ENCODE measurements at regions not wholly inside any gene's neighbourhood (a gene's known extent, or its start where the extent isn't known, plus 50 kb on each side); places are given as distances from the start of the nearest gene placed in this dataset.

GRCh38 chr17:62913991-62914570, 52.0 kb upstream of the TANC2 start:
- DNase-seq (ENCODE audit: low read depth in 2 of 2): no peak

- no peak for DNase-seq (ENCODE audit: low read depth in 2 of 2)
Measured at GRCh38 chr17:62912363-62912762, 53.7 kb upstream of the TANC2 start.

DNA sequence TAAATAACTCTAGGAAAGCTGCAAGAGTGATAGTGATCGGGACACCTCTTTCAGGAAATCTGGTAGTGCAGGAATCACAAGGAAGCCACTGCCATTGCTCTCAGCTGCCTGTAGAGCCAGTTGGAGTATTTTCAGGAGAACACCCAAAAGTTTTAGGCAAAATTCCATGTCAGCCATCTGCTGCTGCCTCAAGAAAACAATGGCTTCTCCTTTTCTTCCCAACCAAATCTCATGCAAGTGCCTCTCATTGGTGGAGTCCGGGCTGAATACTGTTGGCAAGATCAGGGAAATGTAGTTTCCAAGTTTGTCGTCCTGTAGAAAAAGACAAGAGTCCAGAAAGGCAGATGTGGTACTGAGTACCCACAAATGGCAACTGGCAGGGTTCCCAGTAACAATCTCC, 54.9 kb upstream of the TANC2 start:
- DNase-seq (ENCODE audit: low read depth in 2 of 2): no peak

DNA sequence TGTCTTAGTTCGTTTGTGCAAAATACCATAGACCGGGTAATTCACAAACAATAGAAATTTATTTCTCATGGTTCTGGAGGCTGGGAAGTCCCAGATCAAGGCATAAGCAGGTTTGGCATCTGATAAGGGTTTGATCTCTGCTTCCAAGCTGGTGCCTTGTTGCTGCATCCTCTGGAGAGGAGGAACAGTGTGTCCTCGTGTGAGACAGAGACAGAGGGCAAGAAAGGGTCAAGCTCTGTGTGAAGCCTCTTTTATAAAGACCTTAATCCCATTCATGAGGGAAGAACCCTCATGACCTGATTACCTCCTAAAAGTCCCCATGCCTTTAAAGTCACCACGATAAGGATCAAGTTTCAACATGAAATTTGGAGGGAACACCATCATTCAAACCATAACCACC, 55.8 kb upstream of the TANC2 start:
- no peak for DNase-seq (ENCODE audit: low read depth in 2 of 2)

GRCh38 chr17:62907961-62908360, 58.1 kb upstream of the TANC2 start:
- DNase-seq (ENCODE audit: low read depth in 2 of 2): no peak

DNA sequence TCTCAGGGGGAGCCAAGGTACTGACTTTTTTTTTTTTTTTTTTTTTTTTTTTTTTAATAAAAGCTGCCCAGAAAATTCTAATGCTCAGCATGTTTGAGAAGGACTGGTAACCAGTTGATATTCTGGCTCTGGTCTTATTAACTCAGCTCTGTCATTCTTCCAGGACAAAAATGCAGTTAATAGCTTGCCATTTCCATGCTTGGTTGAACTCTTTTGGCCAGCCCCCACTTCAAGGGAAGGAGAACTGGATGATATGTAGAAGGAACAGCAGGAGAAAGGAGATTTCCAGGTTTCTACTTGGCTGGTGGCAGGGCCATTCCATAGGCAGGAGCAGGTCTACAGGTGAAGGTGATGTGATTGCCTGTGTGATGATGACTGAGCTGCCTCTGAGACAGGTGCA, 59.2 kb upstream of the TANC2 start:
- DNase-seq (ENCODE audit: low read depth in 2 of 2): no peak

- no peak for DNase-seq (ENCODE audit: low read depth in 2 of 2)
Measured at GRCh38 chr17:62905233-62905632, 60.8 kb upstream of the TANC2 start.

DNA sequence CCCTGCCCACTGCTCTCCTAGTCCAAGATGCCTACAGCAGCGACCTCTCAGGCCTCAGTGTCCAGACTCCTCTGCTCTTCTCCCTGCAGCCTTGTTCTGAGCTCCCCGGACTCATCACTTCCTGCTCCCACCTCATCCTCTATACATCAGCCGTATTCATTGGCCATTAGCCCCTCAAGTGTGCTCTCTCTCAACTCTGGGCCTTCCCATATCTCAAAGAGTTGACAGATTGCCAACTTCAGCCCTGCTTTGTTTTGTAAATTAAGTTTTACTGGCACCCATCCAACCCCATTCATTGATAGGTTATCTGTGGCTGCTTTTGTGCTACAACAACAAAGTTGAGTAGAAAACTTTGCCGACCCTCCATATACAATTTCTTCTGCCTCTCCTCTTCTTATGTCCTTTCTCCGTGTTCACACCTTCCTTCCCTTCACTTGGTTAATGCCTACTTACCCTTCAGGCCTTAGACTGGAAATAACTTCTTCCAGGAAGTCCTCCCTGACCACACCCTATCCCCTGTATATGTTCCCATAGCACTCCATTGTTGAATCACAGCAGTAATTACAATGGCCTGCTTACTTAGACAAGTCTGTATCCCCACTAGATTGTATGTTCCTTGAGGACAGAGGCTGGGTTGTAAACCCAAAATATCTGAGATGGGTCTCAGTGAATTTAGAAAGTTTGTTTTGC, 63.4 kb upstream of the TANC2 start:
- DNase-seq (ENCODE audit: low read depth in 2 of 2): peak; percentile 12 to 31

- DNase-seq (ENCODE audit: low read depth in 2 of 2): no peak
Measured at GRCh38 chr17:62901544-62901943, 64.5 kb upstream of the TANC2 start.

DNA sequence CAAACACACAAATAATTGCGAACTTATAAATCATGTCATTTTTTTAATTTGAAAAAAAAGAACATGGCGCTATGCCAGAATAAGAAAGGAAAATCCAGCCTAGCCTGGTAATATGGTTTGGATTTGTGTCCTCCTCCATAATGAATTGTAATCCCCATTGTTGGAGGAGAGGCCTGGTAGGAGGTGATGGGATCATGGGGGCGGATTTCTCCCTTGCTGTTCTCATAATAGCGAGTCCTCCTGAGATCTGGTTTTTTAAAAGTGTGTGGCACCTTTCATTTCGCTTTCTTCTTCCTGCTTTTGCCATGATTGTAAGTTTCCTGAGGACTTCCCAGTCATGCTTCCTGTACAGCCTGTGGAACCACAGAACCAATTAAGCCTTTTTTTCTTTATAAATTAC, 65.9 kb upstream of the TANC2 start:
- no peak for DNase-seq (ENCODE audit: low read depth in 2 of 2)

- no peak for DNase-seq (ENCODE audit: low read depth in 2 of 2)
Measured at GRCh38 chr17:62899361-62899760, 66.7 kb upstream of the TANC2 start.

DNA sequence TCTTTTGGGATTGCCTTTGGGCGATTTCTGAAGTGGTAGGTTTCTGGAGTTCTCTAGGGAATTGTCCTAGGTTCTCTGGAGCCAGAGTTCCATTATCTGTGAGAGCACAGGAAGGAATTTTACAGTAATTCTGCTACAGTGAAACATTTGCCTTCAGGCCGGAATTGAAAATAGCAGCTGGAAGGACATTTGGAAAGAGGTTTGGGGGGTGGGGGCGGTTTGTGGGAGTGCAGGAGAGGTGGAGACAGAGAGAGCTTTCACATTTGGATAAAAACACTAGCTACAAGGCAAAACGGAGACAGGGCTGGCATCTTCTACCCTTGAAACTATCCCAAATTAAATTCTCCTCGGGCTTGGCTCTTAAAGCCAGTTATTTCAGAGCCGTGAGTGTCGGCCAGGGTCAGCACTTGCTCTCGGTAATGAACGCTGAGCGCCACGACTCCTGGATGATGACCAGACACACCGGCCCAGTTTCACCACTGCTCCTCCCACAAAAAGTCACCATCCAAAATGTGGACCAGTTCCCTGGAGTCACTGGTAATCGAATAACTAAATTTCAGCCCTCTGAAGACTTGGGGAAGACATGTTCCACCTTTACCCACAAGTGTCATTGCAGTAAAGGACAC, 67.7 kb upstream of the TANC2 start:
- peak; percentile 13 to 80 for DNase-seq (ENCODE audit: low read depth in 2 of 2)

GRCh38 chr17:62897706-62898105, 68.3 kb upstream of the TANC2 start:
- peak; percentile 55 to 63 for DNase-seq (ENCODE audit: low read depth in 2 of 2)

- peak in 1 of 2 donors; percentile 4 for DNase-seq (ENCODE audit: low read depth in 2 of 2)
Measured at GRCh38 chr17:62895320-62896301, 70.4 kb upstream of the TANC2 start.

DNA sequence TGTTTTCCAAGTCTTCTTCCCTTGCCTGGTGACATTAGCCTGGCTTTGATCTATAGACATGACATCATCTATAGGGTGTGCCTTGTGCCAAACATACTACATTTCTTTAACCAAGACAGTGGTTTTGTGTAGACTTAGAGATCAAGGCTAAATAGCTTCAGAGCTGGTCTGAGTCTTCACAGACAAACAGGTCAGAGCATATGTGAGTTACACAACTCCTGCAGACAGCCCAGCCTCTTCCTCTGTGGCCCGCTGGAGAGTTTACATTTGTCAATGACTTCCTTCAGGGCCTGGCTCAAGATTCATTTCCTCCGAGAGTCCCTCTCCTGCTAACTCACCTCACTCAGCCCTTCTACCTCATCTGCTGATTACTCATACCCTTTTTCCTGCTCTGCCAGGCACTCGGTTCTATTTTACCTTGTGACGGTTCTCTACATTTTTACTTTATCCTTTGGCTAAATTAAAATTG, 73.1 kb upstream of the TANC2 start:
- DNase-seq (ENCODE audit: low read depth in 2 of 2): peak; percentile 30 to 91

DNA sequence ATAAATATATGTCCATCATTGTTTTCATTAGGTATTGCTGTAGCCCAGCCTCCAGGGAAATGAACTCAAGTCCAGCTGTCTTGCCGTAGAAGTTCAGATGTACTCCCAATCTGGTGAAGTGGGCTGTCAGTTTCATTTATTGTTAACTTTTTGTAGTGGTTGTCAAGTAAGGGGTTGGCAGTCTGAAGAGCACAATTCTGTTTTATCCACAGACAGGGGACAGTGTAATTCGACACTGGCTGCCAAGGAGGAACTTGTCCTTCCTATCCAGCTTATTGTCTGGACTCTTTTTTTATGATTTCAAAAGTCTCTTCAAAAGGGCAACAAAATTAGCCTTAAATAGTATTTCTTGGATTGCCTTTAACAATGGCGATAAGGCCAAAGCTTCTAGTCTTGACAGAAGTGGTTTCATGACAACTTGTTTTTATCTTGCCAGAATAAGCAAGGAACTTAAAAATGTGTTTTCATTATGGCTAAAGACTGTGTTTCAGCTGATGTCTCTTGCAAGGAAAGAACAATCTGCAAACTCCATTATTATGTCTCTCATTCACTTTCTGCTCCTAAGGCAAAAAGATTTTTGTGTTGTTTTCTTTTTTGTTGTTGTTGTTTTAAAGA, 73.9 kb upstream of the TANC2 start:
- DNase-seq (ENCODE audit: low read depth in 2 of 2): peak; percentile 20 to 27

- DNase-seq (ENCODE audit: low read depth in 2 of 2): no peak
Measured at GRCh38 chr17:62891659-62892058, 74.4 kb upstream of the TANC2 start.

GRCh38 chr17:62888765-62889164, 77.3 kb upstream of the TANC2 start:
- no peak for DNase-seq (ENCODE audit: low read depth in 2 of 2)

GRCh38 chr17:62888148-62888547, 77.9 kb upstream of the TANC2 start:
- no peak for DNase-seq (ENCODE audit: low read depth in 2 of 2)

DNA sequence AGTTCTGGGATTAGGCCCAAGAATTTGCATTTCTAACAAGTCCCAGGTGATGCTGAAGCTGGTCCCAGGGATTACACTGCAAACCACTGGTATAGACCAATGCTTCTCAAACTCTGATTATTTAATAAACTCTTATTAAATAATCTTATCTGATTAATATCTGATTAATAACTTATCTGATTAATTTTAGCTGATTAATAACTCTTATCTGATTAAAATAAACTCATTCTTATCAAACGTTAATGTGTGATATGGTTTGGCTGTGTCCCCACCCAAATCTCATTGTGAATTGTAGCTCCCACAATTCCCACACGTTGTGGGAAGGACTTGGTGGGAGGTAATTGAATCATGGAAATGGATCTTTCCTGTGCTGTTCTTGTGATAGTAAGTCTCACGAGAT, 78.6 kb upstream of the TANC2 start:
- DNase-seq (ENCODE audit: low read depth in 2 of 2): no peak

DNA sequence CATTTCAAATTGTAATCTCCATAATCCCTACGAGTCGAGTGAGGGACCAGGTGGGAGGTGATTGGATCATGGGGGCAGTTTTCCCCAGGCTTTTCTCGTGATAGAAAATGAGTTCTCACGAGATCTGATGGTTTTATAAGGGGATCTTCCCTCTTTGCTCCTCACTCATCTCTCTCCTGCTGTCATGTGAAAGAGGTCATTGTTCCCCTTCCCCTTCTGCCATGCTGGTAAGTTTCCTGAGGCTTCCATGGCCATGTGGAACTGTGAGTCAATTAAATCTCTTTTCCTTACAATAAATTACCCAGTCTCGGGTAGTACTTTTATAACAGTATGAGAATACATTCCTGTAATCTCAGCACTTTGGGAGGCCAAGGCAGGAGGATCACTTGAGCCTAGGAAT, 76.7 kb upstream of the MARCHF10 start:
- no peak for DNase-seq (ENCODE audit: low read depth in 2 of 2)

Measured in lung microvascular endothelial cell (primary cell).